ENCODE measurements at regions not wholly inside any gene's neighbourhood (a gene's known extent, or its start where the extent isn't known, plus 50 kb on each side); places are given as distances from the start of the nearest gene placed in this dataset.

DNA sequence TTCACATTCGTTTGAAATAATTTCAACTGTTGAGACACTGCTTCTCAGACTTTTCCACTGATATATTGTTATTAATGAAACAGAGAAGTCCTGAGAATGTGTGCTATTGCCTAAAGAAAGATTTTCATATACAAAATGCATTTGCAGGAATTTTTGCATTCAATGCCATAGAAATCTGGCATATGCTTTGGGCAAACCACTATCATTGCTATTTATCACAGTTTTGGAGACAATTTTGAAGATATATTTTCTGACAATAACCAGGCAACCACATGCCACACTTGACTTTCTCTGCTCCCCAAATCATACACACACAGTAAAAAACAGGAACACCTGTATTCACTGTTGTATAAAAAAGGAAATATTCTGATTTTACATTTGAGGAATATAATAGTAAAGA lies 1303.7 kb upstream of the IGFBP7 start:
- Histone ChIP-seq H3K4me3 (no peak overlapping the region), H3K4me1 (no peaks in the 10 kb centered on the region), H3K36me3 (no peaks in the 10 kb centered on the region), H3K27ac (no peak overlapping the region), H3K27me3 (no peaks in the 10 kb centered on the region), H3K9me3 (no peaks in the 10 kb centered on the region)
- intact Hi-C loops (cut with DNase I) = no loop called here
- no peak for TF ChIP-seq POLR2A (IDR thresholded peaks at IDR 0.05)
- no peak for TF ChIP-seq CTCF (IDR thresholded peaks at IDR 0.05)
- DNase-seq (no peak), ATAC-seq (no peak)
- WGBS, 4 donors = 40 to 82% (median 63%) methylated on average over 1 of the region's 1 CpG

GRCh38 chr4:58411904-58412303 lies 1301.7 kb upstream of the IGFBP7 start:
- no peaks in the 10 kb centered on the region for H3K36me3 ChIP-seq
- intact Hi-C loops (cut with DNase I) = no loop called here
- no peaks in the 10 kb centered on the region for H3K27me3 ChIP-seq
- WGBS, 4 donors = 75 to 82% (median 77%) methylated on average over 2 of the region's 2 CpGs
- H3K4me3 ChIP-seq = no peak overlapping the region
- no peak for ATAC-seq
- H3K27ac ChIP-seq = no peak overlapping the region
- TF ChIP-seq CTCF (IDR thresholded peaks at IDR 0.05) (no peak), POLR2A (IDR thresholded peaks at IDR 0.05) (no peak)
- no peak for DNase-seq
- H3K4me1 ChIP-seq = no peaks in the 10 kb centered on the region
- H3K9me3 ChIP-seq = no peaks in the 10 kb centered on the region

GRCh38 chr4:58406762-58407161 lies 1296.6 kb upstream of the IGFBP7 start:
- no peaks in the 10 kb centered on the region for H3K27me3 ChIP-seq
- TF ChIP-seq CTCF (IDR thresholded peaks at IDR 0.05) = no peak
- no peak for TF ChIP-seq POLR2A (IDR thresholded peaks at IDR 0.05)
- no peaks in the 10 kb centered on the region for H3K4me1 ChIP-seq
- H3K4me3 ChIP-seq = no peak overlapping the region
- H3K27ac ChIP-seq = no peak overlapping the region
- intact Hi-C loops (cut with DNase I) = no loop called here
- H3K9me3 ChIP-seq = peaks cover 0 to 21% (median 0%) of the 10 kb centered on the region in 12 donors
- WGBS, 4 donors = 4 to 24% (median 18%) methylated on average over 2 of the region's 2 CpGs
- ATAC-seq = no peak
- no peaks in the 10 kb centered on the region for H3K36me3 ChIP-seq
- DNase-seq = no peak

DNA sequence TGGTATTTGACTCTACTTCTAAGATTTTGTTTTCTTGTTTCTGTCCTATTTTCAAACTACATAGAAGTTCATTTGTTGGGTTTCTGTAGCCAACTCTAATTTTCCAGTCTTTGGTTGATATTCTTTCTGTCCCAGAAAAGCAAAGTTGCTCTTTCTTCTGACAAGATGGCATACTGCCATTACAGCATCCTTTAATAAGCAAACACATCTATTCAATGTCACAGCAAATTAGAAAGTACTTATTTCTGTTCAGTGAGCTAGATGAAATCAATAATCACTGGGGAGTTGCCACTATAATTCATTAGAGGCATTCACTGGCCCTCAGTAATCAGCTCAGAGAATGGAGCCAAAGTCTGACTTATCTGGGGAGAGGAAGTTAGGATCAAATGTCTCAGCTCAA lies 1258.0 kb upstream of the IGFBP7 start:
- ATAC-seq (no peak), DNase-seq (no peak)
- no peaks in the 10 kb centered on the region for H3K36me3 ChIP-seq
- H3K4me3 ChIP-seq = no peak overlapping the region
- TF ChIP-seq POLR2A (IDR thresholded peaks at IDR 0.05) (no peak), CTCF (IDR thresholded peaks at IDR 0.05) (no peak)
- intact Hi-C loops (cut with DNase I) = no loop called here
- peaks cover 0 to 16% (median 0%) of the 10 kb centered on the region in 12 donors for H3K9me3 ChIP-seq
- H3K27ac ChIP-seq = no peak overlapping the region
- peaks cover 0 to 6% (median 0%) of the 10 kb centered on the region in 12 donors for H3K4me1 ChIP-seq
- no peaks in the 10 kb centered on the region for H3K27me3 ChIP-seq

All from heart left ventricle (tissue), 16 donors.